ENCODE measurements at regions not wholly inside any gene's neighbourhood (a gene's known extent, or its start where the extent isn't known, plus 50 kb on each side); places are given as distances from the start of the nearest gene placed in this dataset.

DNA sequence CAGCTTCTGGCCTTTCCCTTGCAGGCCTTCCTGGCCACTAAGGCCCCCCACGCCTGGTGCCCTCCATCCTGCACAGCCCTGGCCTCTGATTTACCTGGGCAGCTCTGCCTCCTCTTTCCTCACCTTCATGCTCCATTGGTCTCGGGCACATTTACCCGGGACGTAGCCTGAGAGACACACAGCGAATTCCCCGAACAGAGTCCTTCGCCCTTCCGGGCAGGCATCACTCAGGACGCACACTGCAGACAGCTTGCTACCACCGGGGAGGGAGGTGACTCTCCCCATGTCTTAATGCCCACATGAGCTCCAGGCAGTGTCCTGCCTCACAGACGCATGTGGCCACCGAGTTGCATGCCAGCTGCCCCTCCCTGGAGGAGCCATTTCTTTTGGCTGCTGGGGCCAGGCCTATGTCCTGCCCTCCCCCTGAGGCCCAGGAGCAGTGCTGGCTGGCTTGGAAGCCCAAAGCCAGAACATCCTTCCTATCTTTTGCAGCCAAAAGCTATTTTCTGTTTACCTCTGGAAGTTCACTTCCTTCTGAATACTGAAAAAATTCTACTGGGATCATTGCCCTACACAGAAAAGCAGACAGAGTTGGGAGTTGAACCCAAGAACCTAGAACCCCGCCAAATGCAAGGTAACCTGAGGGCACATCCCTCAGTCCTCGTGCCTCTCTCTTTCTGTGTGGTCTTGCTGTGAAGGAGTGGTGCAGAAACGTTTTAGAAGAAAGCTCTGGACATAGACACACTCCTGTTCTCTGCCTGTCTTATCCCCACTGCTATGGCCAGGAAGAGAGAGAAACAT is 209.5 kb downstream of the TOMM20 start:
- H3K27me3 Mint-ChIP-seq (ENCODE audit: low read depth): peaks cover 2% of the 10 kb centered on the region
- H3K4me3 Mint-ChIP-seq: no peak overlapping the region

DNA sequence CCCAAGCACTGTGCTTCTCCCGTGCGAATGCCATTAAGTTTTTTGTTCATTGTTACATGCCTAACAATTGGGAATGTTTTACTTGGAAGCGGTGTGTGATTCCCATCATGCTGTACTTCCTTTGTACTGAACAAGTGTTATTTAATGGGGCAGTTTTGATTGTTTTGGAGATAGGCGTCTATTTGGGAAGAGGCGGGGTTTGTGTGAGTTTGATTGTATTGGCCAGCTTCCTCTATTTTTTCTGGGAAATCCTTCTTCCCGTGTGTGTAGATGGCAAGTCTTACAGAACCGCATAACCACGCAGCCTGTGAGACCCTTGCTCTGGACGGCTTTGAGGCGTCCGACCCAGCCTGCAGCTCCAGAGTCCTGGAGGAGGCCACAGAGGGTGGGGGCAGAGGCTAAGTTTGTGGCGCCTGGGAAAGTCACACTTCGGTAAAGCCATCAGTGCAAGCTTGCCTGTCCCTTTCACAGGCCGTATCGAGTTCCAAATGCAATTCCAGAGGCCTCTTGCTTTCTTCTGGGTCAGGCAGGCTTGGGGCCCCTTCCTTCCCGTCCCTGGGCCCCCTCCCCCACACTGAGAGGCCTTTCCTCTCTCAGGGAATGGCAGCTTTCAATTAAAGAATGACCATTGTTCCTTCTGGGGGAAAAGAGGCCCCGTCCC is 210.3 kb downstream of the TOMM20 start:
- Mint-ChIP-seq H3K36me3 (no peaks in the 10 kb centered on the region), H3K27ac (no peak overlapping the region), H3K4me3 (no peak overlapping the region), H3K27me3 (ENCODE audit: low read depth) (peaks cover 8% of the 10 kb centered on the region), H3K4me1 (peaks cover 22% of the 10 kb centered on the region), H3K9me3 (no peaks in the 10 kb centered on the region)
- TF ChIP-seq, protein P1, sequence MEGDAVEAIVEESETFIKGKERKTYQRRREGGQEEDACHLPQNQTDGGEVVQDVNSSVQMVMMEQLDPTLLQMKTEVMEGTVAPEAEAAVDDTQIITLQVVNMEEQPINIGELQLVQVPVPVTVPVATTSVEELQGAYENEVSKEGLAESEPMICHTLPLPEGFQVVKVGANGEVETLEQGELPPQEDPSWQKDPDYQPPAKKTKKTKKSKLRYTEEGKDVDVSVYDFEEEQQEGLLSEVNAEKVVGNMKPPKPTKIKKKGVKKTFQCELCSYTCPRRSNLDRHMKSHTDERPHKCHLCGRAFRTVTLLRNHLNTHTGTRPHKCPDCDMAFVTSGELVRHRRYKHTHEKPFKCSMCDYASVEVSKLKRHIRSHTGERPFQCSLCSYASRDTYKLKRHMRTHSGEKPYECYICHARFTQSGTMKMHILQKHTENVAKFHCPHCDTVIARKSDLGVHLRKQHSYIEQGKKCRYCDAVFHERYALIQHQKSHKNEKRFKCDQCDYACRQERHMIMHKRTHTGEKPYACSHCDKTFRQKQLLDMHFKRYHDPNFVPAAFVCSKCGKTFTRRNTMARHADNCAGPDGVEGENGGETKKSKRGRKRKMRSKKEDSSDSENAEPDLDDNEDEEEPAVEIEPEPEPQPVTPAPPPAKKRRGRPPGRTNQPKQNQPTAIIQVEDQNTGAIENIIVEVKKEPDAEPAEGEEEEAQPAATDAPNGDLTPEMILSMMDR (IDR thresholded peaks at IDR 0.05; ENCODE audit: unreplicated experiment): no peak
- no peak for DNase-seq (ENCODE audit: low spot score in 2 of 2, unreplicated experiment in 2 of 2)

More for the DNA sequence above, 209.5 kb downstream of the TOMM20 start:
- Mint-ChIP-seq H3K9me3 (peaks cover 4% of the 10 kb centered on the region), H3K4me1 (peaks cover 22% of the 10 kb centered on the region), H3K27ac (peak overlapping the region; percentile 45), H3K36me3 (no peaks in the 10 kb centered on the region)
- TF ChIP-seq, protein P1 (IDR thresholded peaks at IDR 0.05; ENCODE audit: unreplicated experiment): no peak
- DNase-seq (ENCODE audit: low spot score in 2 of 2, unreplicated experiment in 2 of 2): no peak

DNA sequence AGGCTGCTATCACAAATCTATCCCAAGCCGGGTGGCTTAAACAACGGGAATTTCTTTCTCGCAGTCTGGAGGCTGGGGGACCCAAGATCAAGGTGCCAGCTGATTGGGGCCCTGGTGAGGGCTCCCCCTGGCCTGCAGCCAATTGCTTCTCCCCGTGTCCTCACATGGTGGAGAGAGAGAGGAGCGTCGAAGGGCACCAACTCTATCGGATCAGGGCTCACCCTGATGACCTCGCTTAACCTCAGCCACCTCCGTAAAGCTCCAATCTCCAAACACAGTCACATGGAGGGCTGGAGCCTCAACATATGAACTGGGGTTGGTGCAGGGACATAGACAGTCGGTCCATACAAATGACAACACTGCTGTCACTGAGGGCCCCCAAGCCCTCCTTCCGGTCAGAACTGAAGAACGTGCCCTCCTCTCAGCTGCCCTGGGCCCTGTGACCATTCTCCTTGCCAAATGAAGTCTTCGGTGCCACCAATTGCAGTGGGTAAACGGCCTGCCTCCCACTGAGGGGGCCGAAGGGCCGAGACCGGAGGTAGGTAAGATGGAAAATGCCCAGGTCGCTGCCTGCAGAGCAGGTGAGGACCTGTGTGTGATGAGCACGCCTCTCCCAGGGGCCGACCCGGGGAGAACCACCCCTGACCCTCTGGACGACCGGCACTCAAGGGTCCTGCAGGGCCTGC is 211.0 kb downstream of the TOMM20 start:
- no peaks in the 10 kb centered on the region for H3K9me3 Mint-ChIP-seq
- no peak overlapping the region for H3K27ac Mint-ChIP-seq
- H3K36me3 Mint-ChIP-seq: no peaks in the 10 kb centered on the region
- H3K27me3 Mint-ChIP-seq (ENCODE audit: low read depth): peaks cover 10% of the 10 kb centered on the region
- peaks cover 22% of the 10 kb centered on the region for H3K4me1 Mint-ChIP-seq
- no peak overlapping the region for H3K4me3 Mint-ChIP-seq
- TF ChIP-seq, protein P1 (IDR thresholded peaks at IDR 0.05; ENCODE audit: unreplicated experiment): no peak
- DNase-seq (ENCODE audit: low spot score in 2 of 2, unreplicated experiment in 2 of 2): no peak

DNA sequence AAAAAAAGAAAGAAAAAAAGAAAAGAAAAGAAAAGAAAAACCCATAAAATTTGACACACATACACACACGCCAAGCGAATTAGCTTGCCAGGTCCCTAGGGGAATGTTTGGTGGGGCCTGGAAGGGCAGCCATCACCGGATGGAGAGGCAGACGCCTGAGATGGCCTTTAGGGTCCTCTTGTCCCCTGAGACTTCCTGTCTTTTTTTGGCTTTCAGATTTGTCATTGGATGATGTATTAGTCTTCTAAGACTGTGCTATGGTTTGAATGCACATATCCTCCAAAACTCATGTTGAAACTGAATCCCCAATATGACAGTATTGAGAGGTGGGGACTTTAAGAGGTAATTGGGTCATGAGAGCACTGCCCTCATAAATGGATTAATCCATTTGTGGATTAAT is 211.8 kb downstream of the TOMM20 start:
- Mint-ChIP-seq H3K27me3 (ENCODE audit: low read depth) (peaks cover 10% of the 10 kb centered on the region), H3K27ac (no peak overlapping the region), H3K36me3 (no peaks in the 10 kb centered on the region), H3K9me3 (no peaks in the 10 kb centered on the region), H3K4me3 (no peak overlapping the region), H3K4me1 (peaks cover 22% of the 10 kb centered on the region)
- TF ChIP-seq, protein P1 (IDR thresholded peaks at IDR 0.05; ENCODE audit: unreplicated experiment): no peak
- no peak for DNase-seq (ENCODE audit: low spot score in 2 of 2, unreplicated experiment in 2 of 2)

DNA sequence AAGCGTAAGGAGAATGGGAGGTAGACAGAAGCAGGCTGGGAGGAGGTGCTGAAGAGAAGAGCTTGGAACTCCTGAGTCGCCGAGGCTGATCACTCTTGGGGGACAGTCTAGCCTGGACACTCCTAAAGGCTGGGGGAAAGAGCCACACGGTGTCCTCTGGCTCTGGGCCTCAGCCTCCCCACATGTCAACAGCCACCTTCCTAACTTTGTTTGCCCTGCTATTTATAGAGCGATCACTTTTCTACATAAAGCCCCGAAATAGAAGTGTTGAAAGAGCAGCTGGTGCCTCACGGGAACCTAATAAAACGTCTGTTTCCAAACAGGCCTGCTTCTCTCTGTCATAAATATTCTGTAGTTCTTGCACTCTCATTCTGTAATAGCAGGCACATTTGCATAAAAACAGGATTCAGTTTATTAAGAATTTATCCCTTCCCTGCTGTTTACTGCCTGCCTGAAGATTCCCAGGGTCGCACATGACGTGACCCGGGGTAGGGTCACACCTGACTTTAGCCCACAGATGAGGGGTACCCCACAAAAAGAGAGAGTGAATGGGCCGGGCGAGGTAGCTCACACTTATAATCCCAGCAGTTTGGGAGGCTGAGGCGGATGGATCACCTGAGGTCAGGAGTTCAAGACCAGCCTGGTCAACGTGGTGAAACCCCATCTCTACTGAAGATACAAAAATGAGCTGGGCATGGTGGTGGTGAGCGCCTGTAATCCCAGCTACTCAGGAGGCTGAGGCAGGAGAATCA is 212.5 kb downstream of the TOMM20 start:
- Mint-ChIP-seq H3K27me3 (ENCODE audit: low read depth) (peaks cover 10% of the 10 kb centered on the region), H3K9me3 (no peaks in the 10 kb centered on the region), H3K4me1 (peaks cover 22% of the 10 kb centered on the region), H3K4me3 (no peak overlapping the region), H3K36me3 (no peaks in the 10 kb centered on the region), H3K27ac (no peak overlapping the region)
- TF ChIP-seq, protein P1 (IDR thresholded peaks at IDR 0.05; ENCODE audit: unreplicated experiment): no peak
- no peak for DNase-seq (ENCODE audit: low spot score in 2 of 2, unreplicated experiment in 2 of 2)
